ENCODE measurements at regions not wholly inside any gene's neighbourhood (a gene's known extent, or its start where the extent isn't known, plus 50 kb on each side); places are given as distances from the start of the nearest gene placed in this dataset.

DNA sequence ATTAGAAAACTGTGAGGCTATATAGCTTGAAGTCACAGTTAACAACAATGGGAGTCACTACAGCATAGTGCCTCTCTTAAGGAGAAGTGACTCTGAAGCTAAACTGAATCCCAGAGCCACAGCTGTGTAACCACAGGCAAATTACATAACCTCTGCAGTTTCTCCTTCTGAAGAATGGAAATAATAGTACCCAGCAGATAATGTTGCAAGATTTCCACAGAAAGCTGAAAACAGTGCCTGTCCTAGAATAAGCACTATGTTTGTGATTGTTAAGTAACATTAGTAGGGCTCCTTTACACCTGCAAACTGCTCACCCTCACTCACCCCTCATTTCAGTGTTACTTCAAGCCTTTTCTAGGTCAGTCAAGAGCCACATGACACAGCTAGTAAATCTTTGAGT is 886.7 kb downstream of the PLA2G4A start:
- TF ChIP-seq POLR2AphosphoS5 (IDR thresholded peaks at IDR 0.05; ENCODE audit: low read depth) (no peak), EZH2phosphoT487 (IDR thresholded peaks at IDR 0.05; ENCODE audit: unreplicated experiment) (no peak), EZH2 (IDR thresholded peaks at IDR 0.05; ENCODE audit: low read depth, unreplicated experiment) (no peak), CREB1 (CRISPR knock-in tag; IDR thresholded peaks at IDR 0.05; ENCODE audit: low read depth) (no peak), NANOG (IDR thresholded peaks at IDR 0.05; ENCODE audit: borderline replicate concordance) (no peak), JUNB (IDR thresholded peaks at IDR 0.05; ENCODE audit: unreplicated experiment) (no peak)
- TF ChIP-seq, protein P1, sequence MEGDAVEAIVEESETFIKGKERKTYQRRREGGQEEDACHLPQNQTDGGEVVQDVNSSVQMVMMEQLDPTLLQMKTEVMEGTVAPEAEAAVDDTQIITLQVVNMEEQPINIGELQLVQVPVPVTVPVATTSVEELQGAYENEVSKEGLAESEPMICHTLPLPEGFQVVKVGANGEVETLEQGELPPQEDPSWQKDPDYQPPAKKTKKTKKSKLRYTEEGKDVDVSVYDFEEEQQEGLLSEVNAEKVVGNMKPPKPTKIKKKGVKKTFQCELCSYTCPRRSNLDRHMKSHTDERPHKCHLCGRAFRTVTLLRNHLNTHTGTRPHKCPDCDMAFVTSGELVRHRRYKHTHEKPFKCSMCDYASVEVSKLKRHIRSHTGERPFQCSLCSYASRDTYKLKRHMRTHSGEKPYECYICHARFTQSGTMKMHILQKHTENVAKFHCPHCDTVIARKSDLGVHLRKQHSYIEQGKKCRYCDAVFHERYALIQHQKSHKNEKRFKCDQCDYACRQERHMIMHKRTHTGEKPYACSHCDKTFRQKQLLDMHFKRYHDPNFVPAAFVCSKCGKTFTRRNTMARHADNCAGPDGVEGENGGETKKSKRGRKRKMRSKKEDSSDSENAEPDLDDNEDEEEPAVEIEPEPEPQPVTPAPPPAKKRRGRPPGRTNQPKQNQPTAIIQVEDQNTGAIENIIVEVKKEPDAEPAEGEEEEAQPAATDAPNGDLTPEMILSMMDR (conservative IDR thresholded peaks at IDR 0.05; ENCODE audit: low read depth in 2 of 2): no peak
- TF ChIP-seq, protein P2, sequence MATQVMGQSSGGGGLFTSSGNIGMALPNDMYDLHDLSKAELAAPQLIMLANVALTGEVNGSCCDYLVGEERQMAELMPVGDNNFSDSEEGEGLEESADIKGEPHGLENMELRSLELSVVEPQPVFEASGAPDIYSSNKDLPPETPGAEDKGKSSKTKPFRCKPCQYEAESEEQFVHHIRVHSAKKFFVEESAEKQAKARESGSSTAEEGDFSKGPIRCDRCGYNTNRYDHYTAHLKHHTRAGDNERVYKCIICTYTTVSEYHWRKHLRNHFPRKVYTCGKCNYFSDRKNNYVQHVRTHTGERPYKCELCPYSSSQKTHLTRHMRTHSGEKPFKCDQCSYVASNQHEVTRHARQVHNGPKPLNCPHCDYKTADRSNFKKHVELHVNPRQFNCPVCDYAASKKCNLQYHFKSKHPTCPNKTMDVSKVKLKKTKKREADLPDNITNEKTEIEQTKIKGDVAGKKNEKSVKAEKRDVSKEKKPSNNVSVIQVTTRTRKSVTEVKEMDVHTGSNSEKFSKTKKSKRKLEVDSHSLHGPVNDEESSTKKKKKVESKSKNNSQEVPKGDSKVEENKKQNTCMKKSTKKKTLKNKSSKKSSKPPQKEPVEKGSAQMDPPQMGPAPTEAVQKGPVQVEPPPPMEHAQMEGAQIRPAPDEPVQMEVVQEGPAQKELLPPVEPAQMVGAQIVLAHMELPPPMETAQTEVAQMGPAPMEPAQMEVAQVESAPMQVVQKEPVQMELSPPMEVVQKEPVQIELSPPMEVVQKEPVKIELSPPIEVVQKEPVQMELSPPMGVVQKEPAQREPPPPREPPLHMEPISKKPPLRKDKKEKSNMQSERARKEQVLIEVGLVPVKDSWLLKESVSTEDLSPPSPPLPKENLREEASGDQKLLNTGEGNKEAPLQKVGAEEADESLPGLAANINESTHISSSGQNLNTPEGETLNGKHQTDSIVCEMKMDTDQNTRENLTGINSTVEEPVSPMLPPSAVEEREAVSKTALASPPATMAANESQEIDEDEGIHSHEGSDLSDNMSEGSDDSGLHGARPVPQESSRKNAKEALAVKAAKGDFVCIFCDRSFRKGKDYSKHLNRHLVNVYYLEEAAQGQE (IDR thresholded peaks at IDR 0.05; ENCODE audit: unreplicated experiment): no peak
- TF ChIP-seq, protein P3, sequence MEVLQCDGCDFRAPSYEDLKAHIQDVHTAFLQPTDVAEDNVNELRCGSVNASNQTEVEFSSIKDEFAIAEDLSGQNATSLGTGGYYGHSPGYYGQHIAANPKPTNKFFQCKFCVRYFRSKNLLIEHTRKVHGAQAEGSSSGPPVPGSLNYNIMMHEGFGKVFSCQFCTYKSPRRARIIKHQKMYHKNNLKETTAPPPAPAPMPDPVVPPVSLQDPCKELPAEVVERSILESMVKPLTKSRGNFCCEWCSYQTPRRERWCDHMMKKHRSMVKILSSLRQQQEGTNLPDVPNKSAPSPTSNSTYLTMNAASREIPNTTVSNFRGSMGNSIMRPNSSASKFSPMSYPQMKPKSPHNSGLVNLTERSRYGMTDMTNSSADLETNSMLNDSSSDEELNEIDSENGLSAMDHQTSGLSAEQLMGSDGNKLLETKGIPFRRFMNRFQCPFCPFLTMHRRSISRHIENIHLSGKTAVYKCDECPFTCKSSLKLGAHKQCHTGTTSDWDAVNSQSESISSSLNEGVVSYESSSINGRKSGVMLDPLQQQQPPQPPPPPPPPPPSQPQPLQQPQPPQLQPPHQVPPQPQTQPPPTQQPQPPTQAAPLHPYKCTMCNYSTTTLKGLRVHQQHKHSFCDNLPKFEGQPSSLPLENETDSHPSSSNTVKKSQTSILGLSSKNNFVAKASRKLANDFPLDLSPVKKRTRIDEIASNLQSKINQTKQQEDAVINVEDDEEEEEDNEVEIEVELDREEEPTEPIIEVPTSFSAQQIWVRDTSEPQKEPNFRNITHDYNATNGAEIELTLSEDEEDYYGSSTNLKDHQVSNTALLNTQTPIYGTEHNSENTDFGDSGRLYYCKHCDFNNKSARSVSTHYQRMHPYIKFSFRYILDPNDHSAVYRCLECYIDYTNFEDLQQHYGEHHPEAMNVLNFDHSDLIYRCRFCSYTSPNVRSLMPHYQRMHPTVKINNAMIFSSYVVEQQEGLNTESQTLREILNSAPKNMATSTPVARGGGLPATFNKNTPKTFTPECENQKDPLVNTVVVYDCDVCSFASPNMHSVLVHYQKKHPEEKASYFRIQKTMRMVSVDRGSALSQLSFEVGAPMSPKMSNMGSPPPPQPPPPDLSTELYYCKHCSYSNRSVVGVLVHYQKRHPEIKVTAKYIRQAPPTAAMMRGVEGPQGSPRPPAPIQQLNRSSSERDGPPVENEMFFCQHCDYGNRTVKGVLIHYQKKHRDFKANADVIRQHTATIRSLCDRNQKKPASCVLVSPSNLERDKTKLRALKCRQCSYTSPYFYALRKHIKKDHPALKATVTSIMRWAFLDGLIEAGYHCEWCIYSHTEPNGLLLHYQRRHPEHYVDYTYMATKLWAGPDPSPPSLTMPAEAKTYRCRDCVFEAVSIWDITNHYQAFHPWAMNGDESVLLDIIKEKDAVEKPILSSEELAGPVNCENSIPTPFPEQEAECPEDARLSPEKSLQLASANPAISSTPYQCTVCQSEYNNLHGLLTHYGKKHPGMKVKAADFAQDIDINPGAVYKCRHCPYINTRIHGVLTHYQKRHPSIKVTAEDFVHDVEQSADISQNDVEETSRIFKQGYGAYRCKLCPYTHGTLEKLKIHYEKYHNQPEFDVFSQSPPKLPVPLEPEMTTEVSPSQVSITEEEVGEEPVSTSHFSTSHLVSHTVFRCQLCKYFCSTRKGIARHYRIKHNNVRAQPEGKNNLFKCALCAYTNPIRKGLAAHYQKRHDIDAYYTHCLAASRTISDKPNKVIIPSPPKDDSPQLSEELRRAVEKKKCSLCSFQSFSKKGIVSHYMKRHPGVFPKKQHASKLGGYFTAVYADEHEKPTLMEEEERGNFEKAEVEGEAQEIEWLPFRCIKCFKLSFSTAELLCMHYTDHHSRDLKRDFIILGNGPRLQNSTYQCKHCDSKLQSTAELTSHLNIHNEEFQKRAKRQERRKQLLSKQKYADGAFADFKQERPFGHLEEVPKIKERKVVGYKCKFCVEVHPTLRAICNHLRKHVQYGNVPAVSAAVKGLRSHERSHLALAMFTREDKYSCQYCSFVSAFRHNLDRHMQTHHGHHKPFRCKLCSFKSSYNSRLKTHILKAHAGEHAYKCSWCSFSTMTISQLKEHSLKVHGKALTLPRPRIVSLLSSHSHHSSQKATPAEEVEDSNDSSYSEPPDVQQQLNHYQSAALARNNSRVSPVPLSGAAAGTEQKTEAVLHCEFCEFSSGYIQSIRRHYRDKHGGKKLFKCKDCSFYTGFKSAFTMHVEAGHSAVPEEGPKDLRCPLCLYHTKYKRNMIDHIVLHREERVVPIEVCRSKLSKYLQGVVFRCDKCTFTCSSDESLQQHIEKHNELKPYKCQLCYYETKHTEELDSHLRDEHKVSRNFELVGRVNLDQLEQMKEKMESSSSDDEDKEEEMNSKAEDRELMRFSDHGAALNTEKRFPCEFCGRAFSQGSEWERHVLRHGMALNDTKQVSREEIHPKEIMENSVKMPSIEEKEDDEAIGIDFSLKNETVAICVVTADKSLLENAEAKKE (CRISPR knock-in tag; IDR thresholded peaks at IDR 0.05): no peak
- TF ChIP-seq, protein P4, sequence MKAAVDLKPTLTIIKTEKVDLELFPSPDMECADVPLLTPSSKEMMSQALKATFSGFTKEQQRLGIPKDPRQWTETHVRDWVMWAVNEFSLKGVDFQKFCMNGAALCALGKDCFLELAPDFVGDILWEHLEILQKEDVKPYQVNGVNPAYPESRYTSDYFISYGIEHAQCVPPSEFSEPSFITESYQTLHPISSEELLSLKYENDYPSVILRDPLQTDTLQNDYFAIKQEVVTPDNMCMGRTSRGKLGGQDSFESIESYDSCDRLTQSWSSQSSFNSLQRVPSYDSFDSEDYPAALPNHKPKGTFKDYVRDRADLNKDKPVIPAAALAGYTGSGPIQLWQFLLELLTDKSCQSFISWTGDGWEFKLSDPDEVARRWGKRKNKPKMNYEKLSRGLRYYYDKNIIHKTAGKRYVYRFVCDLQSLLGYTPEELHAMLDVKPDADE (IDR thresholded peaks at IDR 0.05): no peak

All from GM23338 (cell line).